CD4-positive, CD25-positive, alpha-beta regulatory T cell (primary cell): ENCODE measurements at regions not wholly inside any gene's neighbourhood (a gene's known extent, or its start where the extent isn't known, plus 50 kb on each side); places are given as distances from the start of the nearest gene placed in this dataset.

ENCODE experiments used
- ATAC-seq, 2 donors: fragments of 150-1000 bp; cut with Tn5 transposase; one replicate each; pipeline ENCODE4 v1.10.0; 2021; ENCODE audit warnings: low read depth in 2 of 2, moderate number of reproducible peaks in 2 of 2, moderate library complexity in 1 of 2
- DNase-seq, 3 donors: peaks; one replicate each; pipeline versions ENCODE4 v3.0.0 to v3.0.0-alpha.2; 2012 to 2022; ENCODE audit warnings: mixed read lengths in 1 of 3
- H3K27ac ChIP-seq: one replicate; pipeline ENCODE4 v1.7.0; 2013; ENCODE audit warnings: mild to moderate bottlenecking, low read length; ENCODE audit not compliant: insufficient read depth, poor library complexity, severe bottlenecking
- H3K27me3 ChIP-seq: one replicate; pipeline ENCODE4 v1.7.0; 2013; ENCODE audit warnings: low read length; ENCODE audit not compliant: control insufficient read depth, insufficient read depth
- H3K36me3 ChIP-seq: one replicate; pipeline ENCODE4 v1.7.0; 2013; ENCODE audit warnings: mild to moderate bottlenecking, low read length, moderate library complexity; ENCODE audit not compliant: control insufficient read depth, insufficient read depth
- H3K4me1 ChIP-seq: 2 replicates; pipeline ENCODE4 v1.7.0; 2013; ENCODE audit warnings: mild to moderate bottlenecking, low read length; ENCODE audit not compliant: insufficient read depth, control insufficient read depth, poor library complexity, severe bottlenecking
- H3K4me3 ChIP-seq: one replicate; pipeline ENCODE4 v1.7.0; 2013; ENCODE audit warnings: low read depth, mild to moderate bottlenecking, low read length, moderate library complexity
- H3K9me3 ChIP-seq, 2 experiments: 1 replicate in 1 of 2; 2 replicates in 1 of 2; pipeline ENCODE4 v1.7.0; 2013; ENCODE audit warnings: low read length in 2 of 2, mild to moderate bottlenecking in 1 of 2, moderate library complexity in 1 of 2; ENCODE audit not compliant: control insufficient read depth in 2 of 2
- H3K27ac Mint-ChIP-seq, 3 donors: one replicate each; pipeline ENCODE4 v1.8.0; 2020 to 2022; ENCODE audit warnings: mild to moderate bottlenecking in 3 of 3, mixed read lengths in 3 of 3, moderate library complexity in 2 of 3
- H3K27me3 Mint-ChIP-seq: one replicate; pipeline ENCODE4 v1.8.0; 2022; ENCODE audit warnings: mild to moderate bottlenecking, mixed read lengths
- H3K36me3 Mint-ChIP-seq: one replicate; pipeline ENCODE4 v1.8.0; 2020; ENCODE audit warnings: mixed read lengths
- H3K4me1 Mint-ChIP-seq, 4 donors: one replicate each; pipeline ENCODE4 v1.8.0; 2020 to 2022; ENCODE audit warnings: mixed read lengths in 4 of 4, mild to moderate bottlenecking in 1 of 4
- H3K4me3 Mint-ChIP-seq, 4 donors: one replicate each; pipeline ENCODE4 v1.8.0; 2020 to 2022; ENCODE audit warnings: mild to moderate bottlenecking in 4 of 4, mixed read lengths in 4 of 4, moderate library complexity in 3 of 4
- H3K9me3 Mint-ChIP-seq, 7 donors: one replicate each; pipeline ENCODE4 v1.8.0; 2020 to 2022; ENCODE audit warnings: mixed read lengths in 7 of 7, mild to moderate bottlenecking in 3 of 7, moderate library complexity in 2 of 7

GRCh38 chr6:71033171-71033570, 76.3 kb upstream of the B3GAT2 start:
- H3K36me3 Mint-ChIP-seq, result no peaks in the 10 kb centered on the region
- Histone ChIP-seq H3K4me1 (no peaks in the 10 kb centered on the region), H3K4me3 (no peak overlapping the region), H3K27ac (no peak overlapping the region), H3K36me3 (no peaks in the 10 kb centered on the region), H3K27me3 (no peaks in the 10 kb centered on the region), H3K9me3 (no peaks in the 10 kb centered on the region)
- ATAC-seq (no peak), DNase-seq (no peak)
- H3K27me3 Mint-ChIP-seq, result peaks cover 5% of the 10 kb centered on the region
- no peaks in the 10 kb centered on the region for H3K4me1 Mint-ChIP-seq
- H3K4me3 Mint-ChIP-seq, result no peak overlapping the region
- H3K9me3 Mint-ChIP-seq, result peaks cover 0 to 2% (median 0%) of the 10 kb centered on the region in 7 donors
- no peak overlapping the region for H3K27ac Mint-ChIP-seq

GRCh38 chr6:71033890-71034289, 77.0 kb upstream of the B3GAT2 start:
- no peaks in the 10 kb centered on the region for H3K4me1 ChIP-seq
- H3K36me3 ChIP-seq, result no peaks in the 10 kb centered on the region
- H3K27me3 ChIP-seq, result no peaks in the 10 kb centered on the region
- no peak overlapping the region for H3K4me3 ChIP-seq
- H3K9me3 ChIP-seq, result no peaks in the 10 kb centered on the region
- no peak for ATAC-seq
- H3K9me3 Mint-ChIP-seq, result peaks cover 0 to 2% (median 0%) of the 10 kb centered on the region in 7 donors
- peaks cover 5% of the 10 kb centered on the region for H3K27me3 Mint-ChIP-seq
- DNase-seq, result no peak
- H3K27ac ChIP-seq, result no peak overlapping the region
- H3K4me3 Mint-ChIP-seq, result no peak overlapping the region
- H3K27ac Mint-ChIP-seq, result no peak overlapping the region
- H3K4me1 Mint-ChIP-seq, result no peaks in the 10 kb centered on the region
- no peaks in the 10 kb centered on the region for H3K36me3 Mint-ChIP-seq

- no peak overlapping the region for H3K4me3 Mint-ChIP-seq
- no peaks in the 10 kb centered on the region for H3K4me1 Mint-ChIP-seq
- no peak overlapping the region for H3K27ac Mint-ChIP-seq
- Histone ChIP-seq H3K36me3 (no peaks in the 10 kb centered on the region), H3K27me3 (no peaks in the 10 kb centered on the region), H3K4me3 (no peak overlapping the region), H3K27ac (no peak overlapping the region), H3K4me1 (no peaks in the 10 kb centered on the region), H3K9me3 (no peaks in the 10 kb centered on the region)
- no peak for ATAC-seq
- H3K27me3 Mint-ChIP-seq, result peaks cover 5% of the 10 kb centered on the region
- H3K36me3 Mint-ChIP-seq, result no peaks in the 10 kb centered on the region
- no peak for DNase-seq
- H3K9me3 Mint-ChIP-seq, result peaks cover 0 to 2% (median 0%) of the 10 kb centered on the region in 7 donors
These were observed 77.9 kb upstream of the B3GAT2 start for GRCh38 chr6:71034563-71035345.

- H3K27me3 Mint-ChIP-seq, result peaks cover 5% of the 10 kb centered on the region
- ATAC-seq (no peak), DNase-seq (no peak)
- H3K9me3 ChIP-seq, result no peaks in the 10 kb centered on the region
- no peaks in the 10 kb centered on the region for H3K36me3 Mint-ChIP-seq
- no peak overlapping the region for H3K4me3 Mint-ChIP-seq
- no peaks in the 10 kb centered on the region for H3K27me3 ChIP-seq
- H3K27ac ChIP-seq, result no peak overlapping the region
- no peak overlapping the region for H3K27ac Mint-ChIP-seq
- no peaks in the 10 kb centered on the region for H3K4me1 ChIP-seq
- no peaks in the 10 kb centered on the region for H3K36me3 ChIP-seq
- H3K4me1 Mint-ChIP-seq, result no peaks in the 10 kb centered on the region
- no peak overlapping the region for H3K4me3 ChIP-seq
- H3K9me3 Mint-ChIP-seq, result peaks cover 0 to 2% (median 0%) of the 10 kb centered on the region in 7 donors
These were observed 79.0 kb upstream of the B3GAT2 start for GRCh38 chr6:71035871-71036270.

- no peak overlapping the region for H3K4me3 ChIP-seq
- no peaks in the 10 kb centered on the region for H3K27me3 ChIP-seq
- H3K4me1 ChIP-seq, result no peaks in the 10 kb centered on the region
- no peak overlapping the region for H3K27ac Mint-ChIP-seq
- no peaks in the 10 kb centered on the region for H3K4me1 Mint-ChIP-seq
- no peaks in the 10 kb centered on the region for H3K36me3 ChIP-seq
- H3K9me3 ChIP-seq, result no peaks in the 10 kb centered on the region
- H3K9me3 Mint-ChIP-seq, result peaks cover 0 to 3% (median 0%) of the 10 kb centered on the region in 7 donors
- peaks cover 5% of the 10 kb centered on the region for H3K27me3 Mint-ChIP-seq
- ATAC-seq, result no peak
- DNase-seq, result no peak
- no peak overlapping the region for H3K27ac ChIP-seq
- no peak overlapping the region for H3K4me3 Mint-ChIP-seq
- no peaks in the 10 kb centered on the region for H3K36me3 Mint-ChIP-seq
These were observed 82.0 kb upstream of the B3GAT2 start for GRCh38 chr6:71038711-71039344.

- peaks cover 5% of the 10 kb centered on the region for H3K27me3 Mint-ChIP-seq
These were observed 83.2 kb upstream of the B3GAT2 start for GRCh38 chr6:71040043-71040442.

GRCh38 chr6:71040841-71041240, 84.0 kb upstream of the B3GAT2 start:
- H3K27ac Mint-ChIP-seq, result no peak overlapping the region
- H3K9me3 Mint-ChIP-seq, result peaks cover 0 to 3% (median 0%) of the 10 kb centered on the region in 7 donors
- H3K36me3 Mint-ChIP-seq, result no peaks in the 10 kb centered on the region
- H3K4me3 Mint-ChIP-seq, result no peak overlapping the region
- no peak overlapping the region for H3K27ac ChIP-seq
- no peak for DNase-seq
- H3K9me3 ChIP-seq, result no peaks in the 10 kb centered on the region
- no peaks in the 10 kb centered on the region for H3K4me1 Mint-ChIP-seq
- no peaks in the 10 kb centered on the region for H3K4me1 ChIP-seq
- no peaks in the 10 kb centered on the region for H3K27me3 ChIP-seq
- H3K36me3 ChIP-seq, result no peaks in the 10 kb centered on the region
- H3K4me3 ChIP-seq, result no peak overlapping the region
- peaks cover 5% of the 10 kb centered on the region for H3K27me3 Mint-ChIP-seq
- no peak for ATAC-seq

More at GRCh38 chr6:71040043-71040442, 83.2 kb upstream of the B3GAT2 start:
- Mint-ChIP-seq H3K27ac (no peak overlapping the region), H3K4me3 (no peak overlapping the region), H3K4me1 (no peaks in the 10 kb centered on the region), H3K9me3 (peaks cover 0 to 3% (median 0%) of the 10 kb centered on the region in 7 donors), H3K36me3 (no peaks in the 10 kb centered on the region)
- Histone ChIP-seq H3K36me3 (no peaks in the 10 kb centered on the region), H3K9me3 (no peaks in the 10 kb centered on the region), H3K4me3 (no peak overlapping the region), H3K27me3 (no peaks in the 10 kb centered on the region), H3K27ac (no peak overlapping the region), H3K4me1 (no peaks in the 10 kb centered on the region)
- ATAC-seq, result no peak
- no peak for DNase-seq

- H3K27ac Mint-ChIP-seq, result no peak overlapping the region
- Histone ChIP-seq H3K4me1 (no peaks in the 10 kb centered on the region), H3K9me3 (no peaks in the 10 kb centered on the region), H3K27me3 (no peaks in the 10 kb centered on the region), H3K4me3 (no peak overlapping the region), H3K27ac (no peak overlapping the region), H3K36me3 (no peaks in the 10 kb centered on the region)
- DNase-seq (no peak), ATAC-seq (no peak)
- H3K9me3 Mint-ChIP-seq, result peaks cover 0 to 3% (median 0%) of the 10 kb centered on the region in 7 donors
- H3K27me3 Mint-ChIP-seq, result no peaks in the 10 kb centered on the region
- no peaks in the 10 kb centered on the region for H3K4me1 Mint-ChIP-seq
- H3K4me3 Mint-ChIP-seq, result no peak overlapping the region
- H3K36me3 Mint-ChIP-seq, result no peaks in the 10 kb centered on the region
These were observed 87.0 kb upstream of the B3GAT2 start for GRCh38 chr6:71043902-71044301.
